ENCODE measurements at regions not wholly inside any gene's neighbourhood (a gene's known extent, or its start where the extent isn't known, plus 50 kb on each side); places are given as distances from the start of the nearest gene placed in this dataset.

DNA sequence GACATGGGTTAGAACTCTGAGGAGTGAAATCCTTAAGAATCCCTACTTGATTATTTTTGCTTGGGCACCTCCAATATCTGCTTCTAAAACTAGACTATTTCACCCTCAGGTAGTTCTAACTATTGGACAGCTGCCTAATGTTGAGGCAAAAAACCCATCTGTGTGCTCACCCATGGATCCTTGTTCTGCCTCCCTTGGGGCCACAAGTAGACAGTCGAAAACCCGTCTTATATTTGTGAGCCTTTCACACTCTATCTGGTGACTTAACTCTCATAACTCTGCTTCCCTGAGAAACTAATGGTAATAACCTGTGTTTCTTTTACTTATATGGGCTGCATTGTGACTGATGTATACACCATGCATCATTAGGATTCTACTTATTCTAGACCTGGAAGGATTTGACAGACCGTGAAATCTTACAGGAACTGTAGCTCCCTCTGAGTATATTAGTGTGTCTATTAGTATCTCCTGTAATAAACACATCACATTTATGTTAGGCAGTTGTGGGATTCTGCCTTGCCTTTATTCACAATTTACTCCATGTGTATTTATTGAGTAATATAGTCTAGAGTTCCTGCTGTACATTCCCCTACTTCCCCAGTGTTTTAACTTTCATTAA, 94.6 kb upstream of the SGCD start:
- DNase-seq = no peak

GRCh38 chr5:156237361-156237760, 89.6 kb upstream of the SGCD start:
- no peak for DNase-seq

GRCh38 chr5:156239800-156240199, 87.2 kb upstream of the SGCD start:
- no peak for DNase-seq

DNA sequence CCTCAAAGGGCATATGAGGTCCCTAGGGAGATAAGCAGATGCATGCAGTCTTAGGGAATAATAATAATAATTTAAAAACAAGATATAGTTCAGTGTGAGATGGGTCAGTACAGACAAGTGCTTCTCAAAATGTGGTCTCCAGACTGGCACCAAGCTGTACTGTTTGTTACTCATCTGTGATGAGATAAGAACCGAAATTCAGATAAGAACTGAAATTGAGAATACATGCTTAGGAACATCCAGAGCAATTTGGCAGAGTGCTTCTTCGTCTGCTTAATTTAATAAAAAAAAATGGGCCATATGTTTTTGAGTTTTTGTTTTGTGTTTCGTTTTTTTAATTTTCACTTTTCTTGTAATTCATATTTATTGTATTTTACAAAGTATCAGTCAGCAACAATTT, 86.5 kb upstream of the SGCD start:
- DNase-seq = no peak

DNA sequence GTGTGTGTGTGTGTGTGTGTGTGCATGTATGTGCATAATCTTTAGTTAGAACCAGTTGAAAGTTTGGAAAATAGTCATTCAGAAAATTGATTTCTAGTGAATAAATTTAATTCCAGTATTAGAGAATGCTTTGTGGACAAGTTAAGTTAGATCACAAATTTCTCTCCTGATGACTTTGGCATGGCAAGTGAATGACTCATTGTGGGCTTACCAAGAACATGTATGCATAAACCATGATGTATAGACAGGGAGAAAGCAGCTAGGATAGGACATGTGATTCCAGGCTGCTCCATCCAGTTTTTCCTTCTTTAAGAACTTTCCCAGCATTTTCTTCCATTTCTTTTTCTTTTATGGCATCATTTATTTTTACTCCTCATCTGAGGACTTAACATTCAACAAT, 85.7 kb upstream of the SGCD start:
- DNase-seq = no peak

GRCh38 chr5:156245895-156246294, 81.1 kb upstream of the SGCD start:
- DNase-seq = no peak

DNA sequence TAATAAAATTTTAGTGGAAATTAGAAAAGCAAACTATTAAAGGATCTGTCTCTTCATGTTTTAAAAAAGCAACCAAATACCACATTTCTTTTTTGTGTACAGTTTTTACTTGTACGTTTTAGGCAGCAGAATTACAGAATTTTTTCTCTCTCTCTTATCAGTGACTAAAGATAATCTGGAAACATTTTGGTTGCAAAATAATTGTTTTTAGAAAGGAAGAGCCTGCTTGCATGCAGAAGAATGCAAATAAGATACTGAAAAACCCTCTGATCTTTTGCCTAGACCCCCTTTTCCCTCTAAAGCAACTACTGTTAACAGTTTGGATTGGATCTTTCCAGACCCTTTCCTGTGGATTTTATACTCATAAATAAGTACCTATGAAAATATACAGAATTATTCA, 75.9 kb upstream of the SGCD start:
- no peak for DNase-seq

DNA sequence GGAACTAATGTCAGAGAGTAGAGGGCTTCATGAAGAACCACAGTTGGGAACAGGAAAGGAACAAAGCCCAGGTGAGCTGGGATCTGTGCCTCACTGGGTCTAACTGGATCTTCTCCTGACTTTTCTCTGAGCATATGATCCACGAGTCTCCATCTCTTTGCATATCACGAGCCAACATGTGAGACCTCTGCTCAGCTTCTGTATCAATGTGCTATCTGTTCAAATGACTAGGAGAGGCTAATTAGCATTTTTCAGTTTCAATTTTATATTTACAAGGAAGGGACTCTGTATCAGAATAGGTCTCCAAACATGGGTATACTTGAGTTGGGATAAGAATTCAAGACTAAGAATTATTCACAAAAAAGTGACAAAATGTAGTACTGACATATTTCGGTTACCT, 73.8 kb upstream of the SGCD start:
- no peak for DNase-seq

GRCh38 chr5:156254196-156254595, 72.8 kb upstream of the SGCD start:
- no peak for DNase-seq

GRCh38 chr5:156256642-156257041, 70.3 kb upstream of the SGCD start:
- no peak for DNase-seq

GRCh38 chr5:156258934-156259333, 68.0 kb upstream of the SGCD start:
- no peak for DNase-seq

GRCh38 chr5:156259618-156260017, 67.3 kb upstream of the SGCD start:
- no peak for DNase-seq

- DNase-seq = no peak
These were observed 65.6 kb upstream of the SGCD start for GRCh38 chr5:156261275-156261939.

- no peak for DNase-seq
These were observed 55.4 kb upstream of the SGCD start for GRCh38 chr5:156271569-156271968.

- DNase-seq = no peak
These were observed 54.8 kb upstream of the SGCD start for GRCh38 chr5:156272139-156272538.

DNA sequence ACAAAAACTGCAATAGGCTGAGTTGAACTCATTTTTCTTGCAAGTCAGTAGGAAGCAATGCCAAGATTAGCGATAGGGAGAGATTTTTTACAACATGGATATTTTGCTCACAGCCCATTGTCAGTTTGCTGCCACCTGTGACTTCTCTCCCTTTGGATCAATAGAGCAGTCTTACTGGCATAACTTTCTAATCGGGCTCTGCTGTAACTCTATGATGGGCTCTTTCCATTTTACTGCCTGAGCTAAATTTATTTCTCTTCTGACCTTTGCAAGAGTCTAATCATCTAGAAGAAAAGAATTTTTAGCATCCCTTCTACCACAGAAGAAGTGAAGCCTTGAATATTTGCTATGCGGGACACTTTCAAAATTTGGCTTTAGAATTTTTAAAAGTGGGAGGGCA, 53.6 kb upstream of the SGCD start:
- DNase-seq = no peak

GRCh38 chr5:156274453-156274852, 52.5 kb upstream of the SGCD start:
- no peak for DNase-seq

Data from stimulated activated CD4-positive, alpha-beta T cell treated with anti-CD3 and anti-CD28 coated beads, Interleukin-4, amount 100 ng/mL, for 4 hours (primary cell).